ENCODE measurements at regions not wholly inside any gene's neighbourhood (a gene's known extent, or its start where the extent isn't known, plus 50 kb on each side); places are given as distances from the start of the nearest gene placed in this dataset.

DNA sequence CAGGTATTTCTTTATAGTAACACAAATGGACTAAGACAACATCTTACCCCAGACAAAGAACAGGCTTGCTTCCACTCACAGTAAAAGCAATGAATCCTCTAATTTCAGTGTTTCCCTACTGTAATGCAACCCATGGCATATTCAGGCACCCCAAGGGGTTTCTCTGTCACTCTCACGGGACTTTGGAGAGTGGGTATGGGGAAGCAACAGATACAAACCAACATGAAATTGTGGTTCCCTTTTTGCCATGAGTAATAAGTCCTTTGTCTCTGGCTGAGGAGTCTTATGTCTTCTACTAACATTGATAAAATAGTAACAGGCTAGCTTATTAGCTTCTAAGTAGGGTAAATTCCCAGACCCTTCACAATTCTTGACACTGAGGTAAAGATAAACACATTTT lies 51.4 kb upstream of the AOAH start:
- TF ChIP-seq, protein P1, sequence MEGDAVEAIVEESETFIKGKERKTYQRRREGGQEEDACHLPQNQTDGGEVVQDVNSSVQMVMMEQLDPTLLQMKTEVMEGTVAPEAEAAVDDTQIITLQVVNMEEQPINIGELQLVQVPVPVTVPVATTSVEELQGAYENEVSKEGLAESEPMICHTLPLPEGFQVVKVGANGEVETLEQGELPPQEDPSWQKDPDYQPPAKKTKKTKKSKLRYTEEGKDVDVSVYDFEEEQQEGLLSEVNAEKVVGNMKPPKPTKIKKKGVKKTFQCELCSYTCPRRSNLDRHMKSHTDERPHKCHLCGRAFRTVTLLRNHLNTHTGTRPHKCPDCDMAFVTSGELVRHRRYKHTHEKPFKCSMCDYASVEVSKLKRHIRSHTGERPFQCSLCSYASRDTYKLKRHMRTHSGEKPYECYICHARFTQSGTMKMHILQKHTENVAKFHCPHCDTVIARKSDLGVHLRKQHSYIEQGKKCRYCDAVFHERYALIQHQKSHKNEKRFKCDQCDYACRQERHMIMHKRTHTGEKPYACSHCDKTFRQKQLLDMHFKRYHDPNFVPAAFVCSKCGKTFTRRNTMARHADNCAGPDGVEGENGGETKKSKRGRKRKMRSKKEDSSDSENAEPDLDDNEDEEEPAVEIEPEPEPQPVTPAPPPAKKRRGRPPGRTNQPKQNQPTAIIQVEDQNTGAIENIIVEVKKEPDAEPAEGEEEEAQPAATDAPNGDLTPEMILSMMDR (IDR thresholded peaks at IDR 0.05), result no peak
- TF ChIP-seq POLR2A (IDR thresholded peaks at IDR 0.05), result no peak

Measured in breast epithelium (tissue), 3 donors.